GM18498 (cell line): ENCODE measurements at regions not wholly inside any gene's neighbourhood (a gene's known extent, or its start where the extent isn't known, plus 50 kb on each side); places are given as distances from the start of the nearest gene placed in this dataset.

Experiments
- ATAC-seq: cut with Tn5 transposase; IDR thresholded peaks from one replicate; pipeline ENCODE4 v1.9.1; 2021; ENCODE audit warnings: mild to moderate bottlenecking, moderate library complexity; ENCODE audit not compliant: unreplicated experiment

DNA sequence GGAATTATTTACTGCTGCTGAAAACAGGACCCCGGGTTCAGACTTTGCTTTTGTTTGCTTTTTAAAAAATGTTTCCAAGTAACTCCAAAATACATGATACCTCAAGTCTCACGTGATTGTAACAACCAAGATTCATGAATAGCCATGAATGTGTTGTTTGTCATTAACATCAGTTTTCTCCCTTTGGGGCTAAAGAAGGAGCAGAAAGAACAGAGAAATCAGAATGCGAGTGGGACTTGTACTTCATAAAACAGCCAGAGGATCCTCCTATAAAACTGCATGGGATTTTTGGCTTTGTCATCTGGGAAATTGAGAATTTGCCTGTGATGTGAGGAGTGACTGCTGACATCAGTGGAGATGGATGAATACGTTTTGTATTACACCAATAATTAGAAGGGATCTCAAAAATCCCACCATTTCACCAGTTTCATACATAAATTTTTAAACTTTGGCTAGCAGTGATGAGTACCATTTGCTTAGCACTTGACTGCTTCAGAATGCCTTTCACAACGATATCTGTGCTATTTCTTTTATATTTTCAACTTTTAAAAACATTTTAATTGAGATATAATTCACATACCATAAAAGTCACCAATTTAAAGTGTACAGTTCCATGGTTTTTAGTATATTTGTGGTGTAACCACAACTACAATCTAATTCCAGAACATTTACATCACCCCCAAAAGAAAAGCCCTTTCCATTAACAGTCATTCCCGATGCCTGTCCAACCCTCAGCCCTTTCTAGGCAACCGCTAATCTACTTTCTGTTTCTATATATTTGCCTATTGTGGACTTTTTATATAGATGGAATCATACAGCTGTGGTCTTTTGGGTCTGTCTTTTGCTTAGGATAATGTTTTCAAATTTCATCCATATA is 126.9 kb upstream of the ANKRD55 start:
- ATAC-seq: no peak

DNA sequence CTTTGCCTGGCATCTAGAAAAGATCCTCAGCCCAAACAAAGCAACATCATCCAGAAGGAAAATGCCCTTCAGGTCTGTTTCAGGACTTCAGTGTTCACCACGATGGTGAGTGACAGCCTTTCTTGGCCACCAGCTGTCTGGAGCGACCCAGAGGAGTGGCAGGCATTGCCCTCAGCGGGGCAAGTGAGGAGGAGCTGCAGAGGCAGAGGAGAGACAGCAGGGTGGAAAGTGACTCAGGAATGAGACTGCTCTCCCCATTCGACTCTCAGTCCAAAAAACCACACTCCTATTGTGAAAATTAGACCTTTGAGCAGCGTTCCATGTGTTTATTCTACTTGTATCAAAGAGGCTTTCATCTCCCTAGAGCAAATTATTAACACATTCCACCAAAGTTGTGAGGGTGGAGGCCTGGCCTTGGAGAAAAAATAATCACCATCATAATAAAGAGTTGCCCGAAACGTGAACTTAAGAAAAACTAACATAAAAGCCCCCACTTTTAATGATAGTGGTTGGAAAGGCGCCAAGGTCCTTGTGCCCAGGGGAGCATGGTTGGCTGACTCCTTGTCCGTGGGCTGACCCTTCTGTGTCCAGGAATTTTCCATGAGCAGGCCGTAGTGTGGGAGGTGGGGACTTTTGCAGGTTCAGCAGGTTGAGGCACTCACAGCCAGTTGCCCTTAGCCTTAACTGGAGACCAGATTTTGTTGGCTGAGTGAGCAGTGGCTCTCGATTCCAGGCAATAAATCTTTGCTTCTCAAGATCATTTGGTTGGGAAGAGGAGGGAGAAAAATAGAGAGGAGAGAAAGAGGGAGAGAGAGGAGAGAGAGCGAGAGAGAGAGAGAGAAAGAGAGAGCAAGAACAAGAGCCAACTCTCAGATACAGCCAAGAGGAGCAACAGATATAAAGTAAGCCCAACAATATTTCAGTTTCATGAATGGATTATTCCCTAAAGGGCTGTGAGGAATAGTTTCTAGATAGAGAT is 125.9 kb upstream of the ANKRD55 start:
- ATAC-seq: no peak

DNA sequence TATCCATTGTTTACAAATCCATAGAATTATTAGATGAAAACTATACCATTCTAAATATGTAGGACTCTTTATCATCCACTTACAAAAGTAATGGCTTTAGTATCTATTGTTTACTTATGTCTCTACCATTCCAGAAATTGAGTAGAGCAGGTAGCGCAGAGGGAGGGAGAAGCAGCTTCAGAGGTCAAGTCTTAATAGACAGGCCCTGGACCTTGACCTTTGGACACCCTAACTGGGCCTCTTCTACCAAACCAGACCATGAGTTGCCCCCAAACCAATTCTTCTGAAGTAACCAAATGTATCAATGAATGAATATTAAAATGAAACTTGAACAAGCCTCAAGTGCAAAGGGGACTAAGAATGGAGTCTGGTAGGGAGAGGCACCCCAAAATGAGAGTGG is 124.9 kb upstream of the ANKRD55 start:
- ATAC-seq: no peak

- no peak for ATAC-seq
These were observed 124.3 kb upstream of the ANKRD55 start for GRCh38 chr5:56357426-56357825.

DNA sequence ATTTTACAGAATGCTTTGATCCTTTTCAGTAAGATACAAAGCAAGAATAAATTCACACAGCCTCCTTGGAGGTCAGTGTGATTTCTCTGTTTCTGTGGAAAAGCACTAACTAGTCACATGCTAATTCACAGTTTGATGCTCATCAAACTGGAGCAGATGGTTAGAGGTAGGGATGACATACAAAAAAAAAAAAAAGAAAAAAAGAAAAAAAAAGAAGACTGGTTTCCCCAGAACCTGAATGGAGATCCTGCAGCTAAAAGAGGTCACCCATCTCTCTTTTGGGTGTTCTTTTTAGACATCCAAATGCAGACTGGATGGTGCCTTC is 123.7 kb upstream of the ANKRD55 start:
- ATAC-seq: no peak

- no peak for ATAC-seq
These were observed 123.1 kb upstream of the ANKRD55 start for GRCh38 chr5:56356121-56356835.

DNA sequence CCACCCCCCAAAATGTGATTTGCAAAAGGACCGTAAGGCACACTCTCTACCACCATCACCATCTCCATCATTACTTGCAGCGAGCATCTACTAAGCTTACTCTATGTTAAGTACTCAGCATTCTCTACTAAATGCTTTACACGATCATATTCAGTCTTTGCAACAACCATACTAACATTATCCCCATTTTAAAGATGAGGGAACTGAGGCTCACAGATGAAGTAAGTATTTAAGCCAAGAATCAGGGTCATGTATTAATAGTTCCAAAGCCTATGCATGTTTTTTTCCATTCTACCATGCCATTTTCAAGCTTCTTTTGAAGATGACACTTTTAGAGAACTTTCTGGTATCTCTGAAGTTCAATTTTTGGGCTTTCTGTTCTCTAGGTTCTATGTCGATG is 121.7 kb upstream of the ANKRD55 start:
- ATAC-seq: no peak

GRCh38 chr5:56352808-56353590 is 119.9 kb upstream of the ANKRD55 start:
- no peak for ATAC-seq

DNA sequence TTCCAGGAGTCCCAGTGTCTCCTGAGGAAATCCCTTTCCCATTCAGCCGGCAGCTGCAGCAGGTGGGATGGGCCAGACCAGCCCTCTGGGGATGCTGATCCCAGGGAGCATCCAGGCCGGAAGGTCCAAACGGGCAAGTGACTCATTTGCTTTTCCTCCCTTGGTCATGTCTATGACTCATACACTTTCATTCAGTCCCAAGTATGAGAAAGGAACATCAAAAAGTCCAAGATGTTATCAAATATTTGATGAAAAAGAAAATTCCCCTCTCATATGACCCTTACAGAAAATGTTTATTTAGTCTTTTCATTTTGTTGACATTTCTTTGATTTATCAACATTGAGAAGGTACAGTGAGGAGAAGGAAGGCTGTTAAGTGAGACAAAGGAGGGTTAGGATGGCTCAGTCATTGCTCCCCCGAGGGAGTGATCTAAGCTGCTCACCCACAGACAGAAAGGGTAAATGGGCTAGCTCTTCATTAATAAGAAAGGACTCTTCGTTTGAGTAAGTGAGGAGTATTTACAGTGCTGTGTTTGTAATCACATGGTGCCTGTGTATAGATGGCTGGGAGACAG is 117.6 kb upstream of the ANKRD55 start:
- no peak for ATAC-seq

DNA sequence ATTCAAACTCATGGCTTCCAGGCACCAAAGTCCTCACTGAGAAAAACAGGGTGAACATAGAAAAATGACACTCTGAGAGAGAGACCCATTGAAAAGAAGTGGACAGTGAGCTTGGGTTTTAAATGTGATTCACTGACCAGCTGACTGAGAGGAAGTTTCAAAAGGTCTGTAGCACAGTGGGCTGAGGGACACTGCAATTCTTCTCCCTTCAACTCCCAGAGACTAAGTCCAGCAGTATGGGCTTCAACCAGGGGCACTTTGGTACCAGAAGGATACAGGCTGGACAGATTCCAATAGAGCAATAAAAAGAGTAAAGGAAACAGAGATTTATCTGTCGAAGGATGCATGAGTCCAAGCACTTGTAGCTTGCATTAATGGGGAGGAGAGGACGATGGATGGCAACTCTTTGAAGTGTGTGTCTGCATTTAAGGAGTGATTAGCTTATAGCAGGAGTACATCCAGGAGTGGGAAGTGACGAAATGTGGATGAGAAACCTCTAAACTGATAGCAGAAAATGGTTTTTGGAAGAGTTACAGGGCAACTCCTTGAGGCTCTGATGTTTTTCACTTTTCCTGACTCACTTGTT is 117.0 kb upstream of the ANKRD55 start:
- ATAC-seq: no peak

DNA sequence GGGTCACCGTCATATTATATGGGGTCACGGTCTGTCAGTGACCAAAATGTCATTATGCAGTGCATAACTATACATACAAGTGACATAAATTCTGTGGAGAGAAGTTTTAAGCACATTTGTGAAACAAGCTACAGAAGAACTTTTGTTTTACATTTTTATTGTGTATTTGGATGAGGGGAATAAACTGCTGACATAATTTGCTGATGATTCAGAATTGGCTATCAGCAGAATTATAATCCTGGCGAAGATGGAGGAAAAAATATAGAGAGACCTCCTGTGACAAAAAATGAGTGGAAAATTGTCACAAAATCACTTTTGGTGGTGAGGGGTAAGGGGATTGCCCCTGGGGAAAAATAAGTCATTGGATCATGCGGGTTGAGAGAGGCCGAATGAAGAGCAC is 116.3 kb upstream of the ANKRD55 start:
- ATAC-seq: no peak

DNA sequence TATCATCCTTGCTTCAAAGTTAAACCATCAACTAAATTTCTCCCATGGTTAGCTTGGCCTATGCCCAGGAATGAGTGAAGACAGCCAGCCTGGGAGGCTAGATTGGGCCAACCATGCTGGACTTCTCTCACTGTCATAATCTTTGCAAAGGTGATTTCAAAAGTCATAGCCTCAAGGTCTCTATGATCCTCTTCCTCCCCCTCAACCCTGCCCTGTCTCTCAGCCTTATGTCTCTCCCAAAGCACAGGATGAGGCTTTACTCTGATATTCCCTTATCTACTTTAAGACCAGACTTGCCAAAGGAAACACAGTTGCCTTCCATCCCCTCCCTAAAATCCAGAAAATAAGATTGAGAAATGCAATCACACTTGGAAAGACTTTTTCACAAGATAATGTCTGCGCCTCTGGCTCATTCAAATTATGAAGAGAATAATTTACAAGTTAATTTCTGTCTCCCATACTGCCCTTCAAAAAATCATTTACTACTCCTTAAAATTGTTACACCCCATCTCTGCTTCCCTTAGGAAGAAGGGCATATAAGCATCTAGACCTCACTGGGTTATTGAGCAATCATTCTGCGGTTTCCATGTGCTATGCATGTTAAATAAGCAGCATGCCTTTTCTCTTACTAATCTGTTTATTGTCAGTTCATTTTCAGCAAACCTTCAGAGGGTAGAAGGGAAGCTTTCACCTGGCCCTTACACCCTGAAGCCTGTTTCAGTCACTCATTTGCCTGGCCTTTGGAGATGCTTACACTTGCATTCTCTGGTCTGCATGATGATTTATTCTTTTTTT is 113.8 kb upstream of the ANKRD55 start:
- no peak for ATAC-seq

GRCh38 chr5:56346044-56346710 is 113.0 kb upstream of the ANKRD55 start:
- no peak for ATAC-seq

DNA sequence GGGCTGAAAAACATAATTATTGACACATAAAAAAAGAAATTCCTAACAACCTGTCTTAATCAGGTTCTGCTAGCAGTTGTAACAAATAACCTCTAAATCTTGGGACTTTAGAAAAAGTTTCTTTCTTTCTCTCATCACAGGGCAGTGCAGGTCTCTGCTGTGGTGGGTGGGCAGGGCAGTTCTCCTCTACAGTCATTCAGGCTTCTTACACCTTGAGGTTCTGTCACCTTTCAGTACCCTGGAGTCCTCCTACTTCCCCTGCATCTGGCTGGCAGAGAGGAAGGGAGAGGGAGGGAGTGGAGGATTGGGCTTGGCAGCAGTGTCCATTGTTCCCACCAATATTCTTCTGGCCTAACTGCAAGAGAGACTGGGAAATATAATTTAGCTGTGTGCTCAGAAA is 112.2 kb upstream of the ANKRD55 start:
- no peak for ATAC-seq

- ATAC-seq: no peak
These were observed 111.5 kb upstream of the ANKRD55 start for GRCh38 chr5:56344594-56344993.

- ATAC-seq: no peak
These were observed 110.9 kb upstream of the ANKRD55 start for GRCh38 chr5:56343988-56344387.

DNA sequence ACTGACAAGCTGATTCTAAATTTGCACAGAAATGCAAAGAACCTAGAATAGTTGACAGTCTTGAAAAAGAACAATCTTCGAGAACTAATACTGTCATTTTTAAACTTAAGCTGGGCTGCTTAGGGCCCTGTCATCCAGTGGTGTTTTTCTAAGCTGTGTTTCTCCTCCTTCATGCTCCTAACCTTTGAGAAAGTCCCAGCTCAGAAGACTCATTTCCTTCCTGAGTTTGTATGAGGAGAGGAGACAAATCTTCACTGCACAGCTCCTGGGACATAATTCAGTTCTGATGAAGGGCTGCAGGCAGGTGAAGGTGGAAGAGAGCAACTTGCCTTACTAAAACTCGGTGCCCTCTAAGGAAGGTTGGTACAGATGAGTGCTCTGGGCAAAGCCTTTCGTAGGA is 109.5 kb upstream of the ANKRD55 start:
- ATAC-seq: no peak

DNA sequence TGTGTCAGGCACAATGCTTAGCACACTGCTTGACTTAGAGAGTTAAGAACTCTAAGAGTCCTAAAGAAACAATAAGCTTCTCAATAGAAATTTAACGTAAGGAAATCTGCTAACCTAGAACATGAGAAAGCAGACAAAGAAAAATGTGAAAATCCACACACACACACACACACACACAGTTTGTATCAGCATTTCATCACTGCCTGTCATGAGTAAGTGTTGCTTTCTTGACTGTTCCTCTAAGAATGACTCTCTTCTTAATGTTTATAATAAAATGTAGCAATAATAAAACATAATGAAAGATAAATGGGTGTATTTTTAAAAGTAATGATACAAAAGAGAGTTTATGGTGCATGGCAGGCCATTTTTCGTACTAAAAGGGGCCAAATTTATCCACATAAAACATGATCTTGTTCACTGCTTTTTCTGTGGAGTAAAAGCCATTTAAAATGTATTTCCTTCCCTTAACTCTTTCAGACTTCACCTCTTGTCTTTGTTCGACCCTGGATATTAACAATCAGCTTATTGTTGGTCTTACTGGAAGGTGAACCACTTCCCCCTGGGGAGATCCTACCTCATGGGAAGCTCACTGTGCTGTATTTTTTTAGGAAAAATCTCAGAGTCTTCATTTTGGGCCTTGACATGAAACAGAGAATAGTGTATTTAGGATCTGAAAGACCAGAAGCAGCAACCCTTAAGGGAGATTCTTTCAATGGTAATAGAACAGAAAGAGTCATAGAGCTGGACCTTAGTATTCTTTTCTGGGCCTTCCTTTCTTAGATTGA is 107.3 kb upstream of the ANKRD55 start:
- ATAC-seq: no peak
